GM18873 (cell line): ENCODE measurements at regions not wholly inside any gene's neighbourhood (a gene's known extent, or its start where the extent isn't known, plus 50 kb on each side); places are given as distances from the start of the nearest gene placed in this dataset.
"Not testable (repeated sequence)": the region's sequence is repeated elsewhere in the genome, so short reads cannot be mapped to it uniquely, and the experiment has no call there.

Experiments
- ATAC-seq: cut with Tn5 transposase; IDR thresholded peaks from one replicate; pipeline ENCODE4 v1.9.1; 2021; ENCODE audit warnings: mild to moderate bottlenecking, moderate library complexity, moderate number of reproducible peaks; ENCODE audit not compliant: unreplicated experiment, low FRiP score

DNA sequence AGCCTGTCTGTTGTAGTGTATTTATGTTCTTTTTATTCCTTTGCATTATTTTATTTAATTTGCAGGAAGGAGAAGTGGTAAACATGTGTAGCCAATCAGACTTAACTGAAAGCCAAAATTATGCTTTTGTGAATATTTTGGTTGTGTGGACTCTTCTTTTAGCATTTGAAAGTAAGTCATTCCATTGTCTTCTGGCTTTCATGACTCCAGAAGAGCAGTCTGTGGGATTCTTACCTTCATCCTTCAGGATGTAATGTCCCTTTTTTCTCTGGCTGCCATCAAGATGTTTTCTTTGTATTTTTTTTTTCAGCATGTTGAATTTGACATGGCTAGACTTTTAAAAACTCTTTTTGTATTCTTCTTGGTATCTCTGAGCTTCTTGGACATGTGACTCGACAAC lies 895.2 kb upstream of the ZEB2 start:
- no peak for ATAC-seq

DNA sequence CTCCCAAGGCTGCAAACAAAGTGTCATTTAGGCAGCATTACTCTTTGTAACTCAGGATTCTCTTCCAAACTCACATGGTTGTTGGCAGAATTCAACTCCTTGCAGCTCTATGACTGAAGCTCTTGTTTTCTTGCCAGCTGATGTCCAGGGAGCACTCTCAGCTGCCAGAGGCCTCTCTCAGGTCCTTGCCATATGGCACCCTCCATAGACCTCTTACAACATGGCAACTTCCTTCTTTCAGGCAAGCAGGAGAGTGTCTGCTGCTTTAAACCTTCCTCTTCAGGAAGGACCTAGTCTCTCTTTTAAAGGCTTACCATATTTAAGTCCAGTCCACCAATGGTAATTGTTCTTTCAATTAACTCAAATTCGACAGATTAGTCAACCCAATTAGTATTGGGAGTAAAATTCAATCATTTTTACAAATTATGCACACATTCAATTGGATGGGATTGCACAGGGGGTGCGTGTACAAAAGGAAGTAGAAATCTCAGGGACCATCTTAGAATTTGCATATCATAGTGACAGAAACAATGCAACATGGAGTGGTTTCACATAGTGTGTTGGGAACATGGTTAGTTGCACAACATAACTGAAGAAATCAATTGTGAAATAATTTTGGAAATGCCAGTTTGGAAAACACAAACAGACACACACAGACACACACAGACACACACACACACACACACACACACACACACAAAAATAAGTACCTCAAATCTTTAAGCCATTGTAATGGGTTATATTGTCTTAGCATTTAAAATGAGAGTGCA lies 893.5 kb upstream of the ZEB2 start:
- no peak for ATAC-seq

- peak; percentile 33 for ATAC-seq
Observed at GRCh38 chr2:145412155-145412554, 892.2 kb upstream of the ZEB2 start.

GRCh38 chr2:145411493-145411892 lies 891.6 kb upstream of the ZEB2 start:
- ATAC-seq, result peak; percentile 93

GRCh38 chr2:145410086-145410485 lies 890.2 kb upstream of the ZEB2 start:
- ATAC-seq, result no peak

DNA sequence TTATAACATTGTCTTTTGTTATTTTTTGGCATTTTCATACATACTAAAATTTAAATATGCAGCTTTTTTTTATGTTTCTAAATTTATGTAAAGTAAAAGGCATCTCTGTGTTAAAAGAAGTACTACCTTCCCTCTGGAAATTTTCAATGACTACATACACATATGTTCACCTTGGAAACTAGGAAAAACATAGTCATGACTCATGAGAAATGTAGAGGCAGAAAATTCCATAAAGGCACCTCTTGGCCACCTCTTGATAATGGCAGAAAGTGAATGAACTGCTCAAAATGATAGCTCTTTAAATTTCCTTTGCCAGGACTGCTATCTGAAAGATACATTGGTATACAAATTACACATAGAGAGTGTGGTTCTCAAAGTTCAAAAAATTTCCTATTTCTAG lies 889.1 kb upstream of the ZEB2 start:
- ATAC-seq, result no peak

- ATAC-seq, result no peak
Observed at GRCh38 chr2:145404690-145405089, 884.8 kb upstream of the ZEB2 start.

GRCh38 chr2:145402706-145403277 lies 882.9 kb upstream of the ZEB2 start:
- ATAC-seq, result no peak

- ATAC-seq, result no peak
Observed at GRCh38 chr2:145399131-145399530, 879.2 kb upstream of the ZEB2 start.

GRCh38 chr2:145394181-145394580 lies 874.3 kb upstream of the ZEB2 start:
- no peak for ATAC-seq

- ATAC-seq, result no peak
Observed at GRCh38 chr2:145386973-145387372, 867.1 kb upstream of the ZEB2 start.

DNA sequence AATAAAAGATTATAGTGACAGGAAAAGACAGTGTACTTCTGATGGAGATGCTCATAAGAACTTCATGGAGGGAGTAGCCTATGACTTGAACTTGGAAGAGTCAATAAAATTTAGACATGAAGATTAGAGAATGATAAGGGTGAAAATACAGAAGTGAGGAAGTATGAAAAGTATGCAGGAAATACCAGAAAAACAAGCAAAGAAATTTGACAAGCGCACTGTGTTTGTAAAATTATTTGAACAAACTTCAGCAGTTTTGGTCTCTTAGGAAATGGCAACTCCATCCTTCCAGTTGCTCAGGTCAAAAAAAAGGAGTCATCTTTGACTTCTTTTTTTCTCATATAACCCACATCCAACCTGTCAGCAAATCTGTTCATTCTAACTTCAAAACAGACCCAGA lies 864.0 kb upstream of the ZEB2 start:
- ATAC-seq, result no peak

DNA sequence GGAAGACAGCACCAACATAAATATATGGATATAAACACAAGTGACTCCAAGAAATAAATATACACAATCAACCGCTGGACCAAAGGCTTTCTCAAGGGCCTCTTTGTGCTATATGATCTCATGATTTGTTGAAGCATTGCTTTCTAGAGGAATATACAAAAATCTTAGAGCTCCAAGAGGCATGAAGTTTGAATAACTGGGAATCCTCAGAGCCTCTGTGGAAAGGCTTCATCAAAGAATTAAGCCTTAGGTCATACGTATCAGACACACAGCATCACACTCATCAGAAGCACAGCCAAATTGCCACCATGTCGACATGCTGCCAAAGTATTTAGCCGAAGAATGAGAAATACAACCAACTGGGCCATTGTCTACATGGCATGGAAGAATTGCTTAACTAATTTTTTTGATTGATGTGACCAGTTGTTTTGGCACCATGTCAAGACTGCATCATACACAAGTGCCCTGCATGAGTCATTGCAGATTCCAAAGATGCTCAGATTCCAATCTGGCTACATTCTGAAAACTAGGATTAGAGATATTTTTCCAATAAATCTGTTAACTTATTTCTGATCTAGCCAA lies 860.6 kb upstream of the ZEB2 start:
- ATAC-seq, result no peak

GRCh38 chr2:145379934-145380333 lies 860.0 kb upstream of the ZEB2 start:
- ATAC-seq, result no peak

- no peak for ATAC-seq
Observed at GRCh38 chr2:145374165-145374564, 854.2 kb upstream of the ZEB2 start.

DNA sequence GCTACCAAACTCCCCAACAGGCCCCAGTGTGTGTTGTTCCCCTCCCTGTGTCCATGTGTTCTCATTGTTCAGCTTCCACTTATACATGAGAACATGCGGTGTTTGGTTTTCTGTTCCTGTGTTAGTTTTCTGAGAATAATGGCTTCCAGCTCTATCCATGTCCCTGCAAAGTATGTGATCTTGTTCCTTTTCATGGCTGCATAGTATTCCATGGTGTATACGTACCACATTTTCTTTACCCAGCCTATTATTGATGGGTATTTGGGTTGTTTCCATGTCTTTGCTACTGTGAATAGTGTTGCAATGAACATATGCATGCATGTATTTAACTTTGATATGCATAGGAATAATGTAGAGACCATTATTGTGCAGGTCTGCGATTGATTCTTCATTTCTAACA lies 847.4 kb upstream of the ZEB2 start:
- not testable (repeated sequence) for ATAC-seq

GRCh38 chr2:145366341-145366740 lies 846.4 kb upstream of the ZEB2 start:
- ATAC-seq, result no peak

- ATAC-seq, result no peak
Observed at GRCh38 chr2:145360129-145360790, 840.3 kb upstream of the ZEB2 start.

GRCh38 chr2:145359561-145359960 lies 839.6 kb upstream of the ZEB2 start:
- ATAC-seq, result no peak

GRCh38 chr2:145356056-145356455 lies 836.1 kb upstream of the ZEB2 start:
- no peak for ATAC-seq

DNA sequence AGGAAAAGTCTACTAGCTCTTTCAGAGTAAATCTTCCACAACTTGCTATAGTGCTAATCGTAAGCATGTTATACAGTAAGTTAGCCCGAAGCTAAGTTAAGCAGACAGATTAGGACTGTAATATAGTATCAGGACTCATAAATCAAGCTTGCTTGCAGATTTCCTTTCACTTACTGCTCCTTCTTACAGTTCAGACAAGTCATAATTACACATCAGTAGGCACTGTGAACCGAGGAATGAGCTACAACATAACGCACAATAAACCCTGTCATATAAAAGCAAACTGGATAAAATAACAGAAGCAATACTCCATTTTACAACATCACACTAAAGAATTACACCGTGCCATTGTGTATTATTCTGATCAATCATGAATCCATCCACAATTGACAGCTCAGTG lies 832.6 kb upstream of the ZEB2 start:
- ATAC-seq, result no peak
